Ascending aorta (tissue), 2 donors: ENCODE measurements at regions not wholly inside any gene's neighbourhood (a gene's known extent, or its start where the extent isn't known, plus 50 kb on each side); places are given as distances from the start of the nearest gene placed in this dataset.

ENCODE experiments used
- DNase-seq, 2 donors: peaks; one replicate each; pipeline ENCODE4 v3.0.0-alpha.2; 2019; ENCODE audit warnings: low spot score in 2 of 2
- H3K27ac ChIP-seq, 2 donors: fragments of 200-600 bp; sonication (generic); one replicate each; pipeline ENCODE4 v1.5.1; 2016 to 2017; ENCODE audit warnings: mild to moderate bottlenecking in 1 of 2
- H3K27me3 ChIP-seq: fragments of 200-600 bp; sonication (generic); one replicate; pipeline ENCODE4 v1.5.1; 2017
- H3K36me3 ChIP-seq, 2 donors: fragments of 200-600 bp; sonication (generic); one replicate each; pipeline ENCODE4 v1.5.1; 2016
- H3K4me1 ChIP-seq, 2 donors: fragments of 200-600 bp; sonication (generic); one replicate each; pipeline ENCODE4 v1.5.1; 2016 to 2017; ENCODE audit warnings: mild to moderate bottlenecking in 1 of 2
- H3K4me3 ChIP-seq, 2 donors: fragments of 200-600 bp; sonication (generic); one replicate each; pipeline ENCODE4 v1.5.1; 2016 to 2017; ENCODE audit warnings: mild to moderate bottlenecking in 1 of 2
- H3K9me3 ChIP-seq, 2 donors: fragments of 200-600 bp; sonication (generic); one replicate each; pipeline ENCODE4 v1.5.1; 2016
- intact Hi-C: fragments of 100-400 bp; cut with DNase I; formaldehyde crosslinking; loops from one replicate; pipeline ENCODE4 v1.15.1; 2023
- TF ChIP-seq, protein P1 (sequence below), 3 experiments: fragments of 200-600 bp in 2 of 3; fragments of 450-650 bp in 1 of 3; sonication (generic) in 2 of 3; IDR thresholded peaks; one replicate each; pipeline ENCODE4 v1.5.1; 2016 to 2019; ENCODE audit warnings: antibody characterized with exemption in 3 of 3, mild to moderate bottlenecking in 1 of 3, moderate library complexity in 1 of 3

- intact Hi-C loops = no loop called here
- Histone ChIP-seq H3K27ac (no peak overlapping the region), H3K27me3 (no peaks in the 10 kb centered on the region), H3K4me3 (no peak overlapping the region), H3K36me3 (no peaks in the 10 kb centered on the region), H3K4me1 (no peaks in the 10 kb centered on the region), H3K9me3 (no peaks in the 10 kb centered on the region)
- TF ChIP-seq, protein P1, sequence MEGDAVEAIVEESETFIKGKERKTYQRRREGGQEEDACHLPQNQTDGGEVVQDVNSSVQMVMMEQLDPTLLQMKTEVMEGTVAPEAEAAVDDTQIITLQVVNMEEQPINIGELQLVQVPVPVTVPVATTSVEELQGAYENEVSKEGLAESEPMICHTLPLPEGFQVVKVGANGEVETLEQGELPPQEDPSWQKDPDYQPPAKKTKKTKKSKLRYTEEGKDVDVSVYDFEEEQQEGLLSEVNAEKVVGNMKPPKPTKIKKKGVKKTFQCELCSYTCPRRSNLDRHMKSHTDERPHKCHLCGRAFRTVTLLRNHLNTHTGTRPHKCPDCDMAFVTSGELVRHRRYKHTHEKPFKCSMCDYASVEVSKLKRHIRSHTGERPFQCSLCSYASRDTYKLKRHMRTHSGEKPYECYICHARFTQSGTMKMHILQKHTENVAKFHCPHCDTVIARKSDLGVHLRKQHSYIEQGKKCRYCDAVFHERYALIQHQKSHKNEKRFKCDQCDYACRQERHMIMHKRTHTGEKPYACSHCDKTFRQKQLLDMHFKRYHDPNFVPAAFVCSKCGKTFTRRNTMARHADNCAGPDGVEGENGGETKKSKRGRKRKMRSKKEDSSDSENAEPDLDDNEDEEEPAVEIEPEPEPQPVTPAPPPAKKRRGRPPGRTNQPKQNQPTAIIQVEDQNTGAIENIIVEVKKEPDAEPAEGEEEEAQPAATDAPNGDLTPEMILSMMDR (IDR thresholded peaks at IDR 0.05) = no peak
- no peak for DNase-seq
These were observed 127.7 kb downstream of the DMRTA2 start for GRCh38 chr1:50295566-50295965.

GRCh38 chr1:50292276-50292675 is 131.0 kb downstream of the DMRTA2 start:
- Histone ChIP-seq H3K4me3 (no peak overlapping the region), H3K9me3 (no peaks in the 10 kb centered on the region), H3K36me3 (no peaks in the 10 kb centered on the region), H3K4me1 (no peaks in the 10 kb centered on the region), H3K27ac (no peak overlapping the region), H3K27me3 (no peaks in the 10 kb centered on the region)
- TF ChIP-seq, protein P1 (IDR thresholded peaks at IDR 0.05) = no peak
- no peak for DNase-seq
- intact Hi-C loops = no loop called here

GRCh38 chr1:50289495-50289894 is 133.7 kb downstream of the DMRTA2 start:
- no peak overlapping the region for H3K27ac ChIP-seq
- TF ChIP-seq, protein P1 (IDR thresholded peaks at IDR 0.05) = no peak
- no peak for DNase-seq
- H3K36me3 ChIP-seq = no peaks in the 10 kb centered on the region
- H3K4me3 ChIP-seq = no peak overlapping the region
- no peaks in the 10 kb centered on the region for H3K27me3 ChIP-seq
- H3K4me1 ChIP-seq = no peaks in the 10 kb centered on the region
- no peaks in the 10 kb centered on the region for H3K9me3 ChIP-seq
- intact Hi-C loops = no loop called here

DNA sequence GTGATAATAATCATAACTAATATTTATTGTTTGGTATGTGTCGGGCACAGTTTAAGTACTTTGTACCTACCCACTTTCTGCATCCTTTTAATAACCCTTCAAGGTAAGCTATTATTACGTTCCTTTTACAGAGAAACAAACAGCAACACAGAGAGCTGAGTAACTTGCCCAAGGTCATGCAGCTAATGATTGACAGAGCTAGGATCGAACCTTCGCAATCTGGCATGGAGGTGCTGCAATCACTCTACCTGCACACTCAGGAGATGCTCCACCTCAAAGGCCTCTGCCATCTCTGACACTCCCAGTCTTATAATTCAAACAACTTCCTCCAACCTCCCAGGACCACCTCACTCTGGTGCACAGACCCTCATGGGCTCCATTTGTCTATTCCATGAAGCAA is 137.2 kb downstream of the DMRTA2 start:
- TF ChIP-seq, protein P1 (IDR thresholded peaks at IDR 0.05) = no peak
- no peaks in the 10 kb centered on the region for H3K27me3 ChIP-seq
- H3K27ac ChIP-seq = no peak overlapping the region
- no peak overlapping the region for H3K4me3 ChIP-seq
- no peaks in the 10 kb centered on the region for H3K4me1 ChIP-seq
- DNase-seq = no peak
- intact Hi-C loops = no loop called here
- H3K9me3 ChIP-seq = no peaks in the 10 kb centered on the region
- no peaks in the 10 kb centered on the region for H3K36me3 ChIP-seq

DNA sequence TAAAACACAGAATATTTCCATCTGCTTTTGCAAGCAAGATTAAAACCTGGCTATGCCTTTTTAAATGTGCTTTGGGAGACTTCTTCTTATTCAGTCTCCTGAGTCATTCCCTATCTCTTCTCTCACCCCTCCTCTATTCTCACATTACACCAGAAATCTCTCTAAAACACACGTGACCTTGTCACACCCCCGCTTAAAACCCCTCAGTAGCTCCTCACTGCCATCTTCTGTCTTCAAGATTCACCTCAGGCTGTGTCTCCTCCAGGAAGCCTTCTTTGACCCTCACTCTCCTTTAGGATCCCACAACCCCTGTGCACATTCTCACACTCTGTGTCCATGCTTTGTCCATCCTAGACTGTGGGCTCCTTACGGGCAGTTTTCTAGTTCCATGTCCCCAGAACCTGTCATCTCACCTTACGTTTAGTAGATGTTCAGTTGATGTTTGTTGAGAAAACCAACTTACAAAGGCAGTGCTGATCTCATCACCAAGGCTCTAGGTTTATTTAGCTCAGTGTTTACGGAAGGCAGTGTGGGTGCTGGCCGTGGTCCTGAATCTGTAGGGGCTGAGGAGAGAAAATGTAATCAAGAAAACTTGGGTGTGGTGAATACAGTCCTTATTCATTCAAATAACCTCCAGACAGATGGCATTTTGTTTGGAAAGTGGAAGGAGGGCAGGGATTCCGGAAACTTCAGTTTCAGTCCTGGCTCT is 143.5 kb downstream of the DMRTA2 start:
- TF ChIP-seq, protein P1 (IDR thresholded peaks at IDR 0.05) = no peak
- intact Hi-C loops = no loop called here
- H3K36me3 ChIP-seq = no peaks in the 10 kb centered on the region
- H3K9me3 ChIP-seq = no peaks in the 10 kb centered on the region
- H3K27ac ChIP-seq = no peak overlapping the region
- no peaks in the 10 kb centered on the region for H3K4me1 ChIP-seq
- DNase-seq = no peak
- no peak overlapping the region for H3K4me3 ChIP-seq
- H3K27me3 ChIP-seq = no peaks in the 10 kb centered on the region

DNA sequence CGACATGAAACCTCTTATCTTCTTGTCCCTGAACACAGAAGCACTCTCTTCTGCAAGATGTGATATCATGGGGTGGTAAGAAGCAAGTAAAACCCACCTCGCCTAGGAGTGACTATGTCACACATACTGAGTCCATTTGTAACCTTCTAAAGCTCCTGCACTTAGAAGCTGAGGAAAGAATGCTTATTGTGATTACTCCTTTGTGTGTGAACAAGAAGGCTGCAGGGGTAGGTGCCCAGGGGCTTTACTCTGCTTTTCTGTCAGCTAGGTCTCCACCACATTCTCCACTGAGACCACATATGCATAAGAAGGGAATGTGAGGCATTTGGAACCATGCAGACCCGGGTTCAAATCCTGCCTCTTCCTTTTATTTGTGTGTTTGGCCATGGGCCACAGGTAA is 144.3 kb downstream of the DMRTA2 start:
- H3K4me3 ChIP-seq = no peak overlapping the region
- TF ChIP-seq, protein P1 (IDR thresholded peaks at IDR 0.05) = no peak
- no peaks in the 10 kb centered on the region for H3K9me3 ChIP-seq
- intact Hi-C loops = no loop called here
- H3K4me1 ChIP-seq = no peaks in the 10 kb centered on the region
- no peaks in the 10 kb centered on the region for H3K27me3 ChIP-seq
- H3K36me3 ChIP-seq = no peaks in the 10 kb centered on the region
- H3K27ac ChIP-seq = no peak overlapping the region
- no peak for DNase-seq
